ENCODE measurements at regions not wholly inside any gene's neighbourhood (a gene's known extent, or its start where the extent isn't known, plus 50 kb on each side); places are given as distances from the start of the nearest gene placed in this dataset.
A peak's percentile ranks its signal among the peaks of the same experiment; 100 is the strongest.

- H3K9me3 Mint-ChIP-seq: no peaks in the 10 kb centered on the region
- no peaks in the 10 kb centered on the region for H3K36me3 Mint-ChIP-seq (ENCODE audit: low read depth)
- H3K27ac Mint-ChIP-seq: no peak overlapping the region
- TF ChIP-seq CTCF (IDR thresholded peaks at IDR 0.05): no peak
- peaks cover 61% of the 10 kb centered on the region for H3K4me1 Mint-ChIP-seq (ENCODE audit: low read depth)
- peaks cover 1% of the 10 kb centered on the region; the same call in 1 of the 2 replicates for H3K27me3 Mint-ChIP-seq (ENCODE audit: insufficient read depth)
- H3K4me3 Mint-ChIP-seq: no peak overlapping the region
- DNase-seq: no peak
Observed at GRCh38 chr17:55584861-55585260, 73.6 kb upstream of the SMIM36 start.

- Mint-ChIP-seq H3K36me3 (ENCODE audit: low read depth) (no peaks in the 10 kb centered on the region), H3K4me1 (ENCODE audit: low read depth) (peaks cover 54% of the 10 kb centered on the region), H3K27me3 (ENCODE audit: insufficient read depth) (peaks cover 1% of the 10 kb centered on the region; the same call in 1 of the 2 replicates), H3K4me3 (peak overlapping the region; percentile 9; the same call in 1 of the 2 replicates), H3K9me3 (no peaks in the 10 kb centered on the region), H3K27ac (peak overlapping the region; percentile 4; the same call in 1 of the 2 replicates)
- TF ChIP-seq CTCF (IDR thresholded peaks at IDR 0.05): no peak
- peak; percentile 40 for DNase-seq
Observed at GRCh38 chr17:55584055-55584685, 72.9 kb upstream of the SMIM36 start.

GRCh38 chr17:55582897-55583296 lies 71.6 kb upstream of the SMIM36 start:
- Mint-ChIP-seq H3K4me3 (no peak overlapping the region), H3K4me1 (ENCODE audit: low read depth) (peaks cover 41% of the 10 kb centered on the region), H3K27ac (no peak overlapping the region), H3K9me3 (no peaks in the 10 kb centered on the region), H3K27me3 (ENCODE audit: insufficient read depth) (peaks cover 1% of the 10 kb centered on the region; the same call in 1 of the 2 replicates), H3K36me3 (ENCODE audit: low read depth) (no peaks in the 10 kb centered on the region)
- no peak for TF ChIP-seq CTCF (IDR thresholded peaks at IDR 0.05)
- DNase-seq: no peak

- Mint-ChIP-seq H3K36me3 (ENCODE audit: low read depth) (no peaks in the 10 kb centered on the region), H3K4me1 (ENCODE audit: low read depth) (peaks cover 27% of the 10 kb centered on the region), H3K4me3 (no peak overlapping the region), H3K27ac (no peak overlapping the region), H3K27me3 (ENCODE audit: insufficient read depth) (peaks cover 1% of the 10 kb centered on the region; the same call in 1 of the 2 replicates), H3K9me3 (no peaks in the 10 kb centered on the region)
- no peak for TF ChIP-seq CTCF (IDR thresholded peaks at IDR 0.05)
- no peak for DNase-seq
Observed at GRCh38 chr17:55580596-55581133, 69.4 kb upstream of the SMIM36 start.

GRCh38 chr17:55577687-55578086 lies 66.4 kb upstream of the SMIM36 start:
- Mint-ChIP-seq H3K36me3 (ENCODE audit: low read depth) (no peaks in the 10 kb centered on the region), H3K27me3 (ENCODE audit: insufficient read depth) (peaks cover 1% of the 10 kb centered on the region; the same call in 1 of the 2 replicates), H3K4me1 (ENCODE audit: low read depth) (peaks cover 5% of the 10 kb centered on the region), H3K4me3 (no peak overlapping the region), H3K27ac (no peak overlapping the region), H3K9me3 (no peaks in the 10 kb centered on the region)
- no peak for TF ChIP-seq CTCF (IDR thresholded peaks at IDR 0.05)
- no peak for DNase-seq
